BLaER1 treated with 17β-estradiol and CSF1 and Interleukin-3, amounts not matched to agents 10 nM and 100 nM (cell line): ENCODE measurements at regions not wholly inside any gene's neighbourhood (a gene's known extent, or its start where the extent isn't known, plus 50 kb on each side); places are given as distances from the start of the nearest gene placed in this dataset.

ENCODE experiments used
- H3K27ac ChIP-seq, 11 experiments: shearing (Covaris generic); formaldehyde crosslinking; 2 replicates each; pipeline ENCODE4 v1.8.1; 2022
- H3K27me3 ChIP-seq, 11 experiments: shearing (Covaris generic); formaldehyde crosslinking; 2 replicates each; pipeline ENCODE4 v1.8.1; 2022
- H3K36me3 ChIP-seq, 11 experiments: shearing (Covaris generic); formaldehyde crosslinking; 2 replicates each; pipeline ENCODE4 v1.8.1; 2022
- H3K4me1 ChIP-seq, 10 experiments: shearing (Covaris generic); formaldehyde crosslinking; 2 replicates each; pipeline ENCODE4 v1.8.1; 2022
- H3K4me2 ChIP-seq, 11 experiments: shearing (Covaris generic); formaldehyde crosslinking; 2 replicates each; pipeline ENCODE4 v1.8.1; 2022
- H3K4me3 ChIP-seq, 10 experiments: shearing (Covaris generic); formaldehyde crosslinking; 2 replicates each; pipeline ENCODE4 v1.8.1; 2022
- H3K9ac ChIP-seq, 11 experiments: shearing (Covaris generic); formaldehyde crosslinking; 2 replicates each; pipeline ENCODE4 v1.8.1; 2022
- H3K9me3 ChIP-seq, 11 experiments: shearing (Covaris generic); formaldehyde crosslinking; replicated peaks in 1 of 11; 2 replicates each; pipeline ENCODE4 v1.8.1; 2022
- H4K20me1 ChIP-seq, 11 experiments: shearing (Covaris generic); formaldehyde crosslinking; 2 replicates each; pipeline ENCODE4 v1.8.1; 2022
- Cebpa-rat ChIP-seq, 11 experiments: shearing (Covaris generic); IDR thresholded peaks; 2 replicates each; pipeline ENCODE4 v1.8.1; 2022

- Histone ChIP-seq H3K27ac (no peak overlapping the region), H4K20me1 (no peaks in the 10 kb centered on the region), H3K9me3 (no peaks in the 10 kb centered on the region), H3K36me3 (no peaks in the 10 kb centered on the region), H3K4me1 (no peaks in the 10 kb centered on the region), H3K4me2 (no peak overlapping the region), H3K4me3 (no peak overlapping the region), H3K9ac (no peak overlapping the region), H3K27me3 (no peaks in the 10 kb centered on the region)
- no peak for TF ChIP-seq Cebpa-rat (IDR thresholded peaks at IDR 0.05)
Observed at GRCh38 chr13:24002206-24002815, 105.0 kb upstream of the C1QTNF9B start.

GRCh38 chr13:24004142-24004899, 107.0 kb upstream of the C1QTNF9B start:
- Histone ChIP-seq H3K4me2 (no peak overlapping the region), H3K27me3 (no peaks in the 10 kb centered on the region), H3K9ac (no peak overlapping the region), H4K20me1 (no peaks in the 10 kb centered on the region), H3K4me1 (no peaks in the 10 kb centered on the region), H3K36me3 (no peaks in the 10 kb centered on the region), H3K9me3 (no peaks in the 10 kb centered on the region), H3K4me3 (no peak overlapping the region), H3K27ac (no peak overlapping the region)
- no peak for TF ChIP-seq Cebpa-rat (IDR thresholded peaks at IDR 0.05)

GRCh38 chr13:24004971-24005370, 107.7 kb upstream of the C1QTNF9B start:
- no peak overlapping the region for H3K4me2 ChIP-seq
- no peaks in the 10 kb centered on the region for H3K9me3 ChIP-seq
- H3K9ac ChIP-seq: no peak overlapping the region
- H3K36me3 ChIP-seq: no peaks in the 10 kb centered on the region
- no peak for TF ChIP-seq Cebpa-rat (IDR thresholded peaks at IDR 0.05)
- H3K27ac ChIP-seq: no peak overlapping the region
- no peaks in the 10 kb centered on the region for H3K4me1 ChIP-seq
- H3K27me3 ChIP-seq: no peaks in the 10 kb centered on the region
- no peaks in the 10 kb centered on the region for H4K20me1 ChIP-seq
- no peak overlapping the region for H3K4me3 ChIP-seq

GRCh38 chr13:24005755-24006281, 108.5 kb upstream of the C1QTNF9B start:
- Histone ChIP-seq H4K20me1 (no peaks in the 10 kb centered on the region), H3K9ac (no peak overlapping the region), H3K4me2 (no peak overlapping the region), H3K27me3 (no peaks in the 10 kb centered on the region), H3K4me3 (no peak overlapping the region), H3K36me3 (no peaks in the 10 kb centered on the region), H3K4me1 (no peaks in the 10 kb centered on the region), H3K27ac (no peak overlapping the region), H3K9me3 (no peaks in the 10 kb centered on the region)
- no peak for TF ChIP-seq Cebpa-rat (IDR thresholded peaks at IDR 0.05)

- Histone ChIP-seq H3K4me3 (no peak overlapping the region), H3K9me3 (no peaks in the 10 kb centered on the region), H3K9ac (no peak overlapping the region), H4K20me1 (no peaks in the 10 kb centered on the region), H3K4me2 (no peak overlapping the region), H3K27ac (no peak overlapping the region), H3K36me3 (no peaks in the 10 kb centered on the region), H3K4me1 (no peaks in the 10 kb centered on the region), H3K27me3 (no peaks in the 10 kb centered on the region)
- no peak for TF ChIP-seq Cebpa-rat (IDR thresholded peaks at IDR 0.05)
Observed at GRCh38 chr13:24006520-24007248, 109.4 kb upstream of the C1QTNF9B start.

GRCh38 chr13:24007979-24008620, 110.8 kb upstream of the C1QTNF9B start:
- no peak overlapping the region for H3K27ac ChIP-seq
- H3K4me2 ChIP-seq: no peak overlapping the region
- H3K4me3 ChIP-seq: no peak overlapping the region
- no peaks in the 10 kb centered on the region for H3K27me3 ChIP-seq
- H3K9me3 ChIP-seq: no peaks in the 10 kb centered on the region
- TF ChIP-seq Cebpa-rat (IDR thresholded peaks at IDR 0.05): peak in 2 of 11 experiments; percentile 13 to 73; a peak in 2 of 22 replicates
- H3K9ac ChIP-seq: no peak overlapping the region
- H3K36me3 ChIP-seq: no peaks in the 10 kb centered on the region
- no peaks in the 10 kb centered on the region for H3K4me1 ChIP-seq
- no peaks in the 10 kb centered on the region for H4K20me1 ChIP-seq

GRCh38 chr13:24008679-24009078, 111.4 kb upstream of the C1QTNF9B start:
- Histone ChIP-seq H3K4me3 (no peak overlapping the region), H3K9me3 (no peaks in the 10 kb centered on the region), H3K4me2 (no peak overlapping the region), H3K27ac (no peak overlapping the region), H3K9ac (no peak overlapping the region), H3K27me3 (no peaks in the 10 kb centered on the region), H3K4me1 (no peaks in the 10 kb centered on the region), H4K20me1 (no peaks in the 10 kb centered on the region), H3K36me3 (no peaks in the 10 kb centered on the region)
- no peak for TF ChIP-seq Cebpa-rat (IDR thresholded peaks at IDR 0.05)

GRCh38 chr13:24011266-24011665, 114.0 kb upstream of the C1QTNF9B start:
- Histone ChIP-seq H3K9me3 (no peaks in the 10 kb centered on the region), H3K27ac (no peak overlapping the region), H3K36me3 (no peaks in the 10 kb centered on the region), H3K27me3 (no peaks in the 10 kb centered on the region), H3K9ac (no peak overlapping the region), H4K20me1 (no peaks in the 10 kb centered on the region), H3K4me3 (no peak overlapping the region), H3K4me2 (no peak overlapping the region), H3K4me1 (peaks cover 0 to 4% (median 0%) of the 10 kb centered on the region in 10 experiments; a peak in 1 of 20 replicates)
- no peak for TF ChIP-seq Cebpa-rat (IDR thresholded peaks at IDR 0.05)

GRCh38 chr13:24012648-24013047, 115.3 kb upstream of the C1QTNF9B start:
- Histone ChIP-seq H3K4me2 (no peak overlapping the region), H3K4me3 (no peak overlapping the region), H3K9me3 (no peaks in the 10 kb centered on the region), H3K36me3 (no peaks in the 10 kb centered on the region), H3K4me1 (peaks cover 0 to 4% (median 0%) of the 10 kb centered on the region in 10 experiments; a peak in 1 of 20 replicates), H3K27ac (no peak overlapping the region), H3K27me3 (no peaks in the 10 kb centered on the region), H4K20me1 (no peaks in the 10 kb centered on the region), H3K9ac (no peak overlapping the region)
- TF ChIP-seq Cebpa-rat (IDR thresholded peaks at IDR 0.05): no peak
